Neural progenitor cell (in vitro differentiated cells): ENCODE measurements at regions not wholly inside any gene's neighbourhood (a gene's known extent, or its start where the extent isn't known, plus 50 kb on each side); places are given as distances from the start of the nearest gene placed in this dataset.

Experiments
- DNase-seq: peaks from one replicate; pipeline ENCODE4 v3.0.0-alpha.2; 2016; ENCODE audit warnings: low spot score
- H2AFZ ChIP-seq: fragments of 200-600 bp; sonication (generic); replicated peaks from 2 replicates; pipeline ENCODE4 v1.6.1; 2016; ENCODE audit warnings: antibody characterized with exemption
- H3F3A ChIP-seq: fragments of 200-600 bp; sonication (generic); 2 replicates; pipeline ENCODE4 v1.6.1; 2016; ENCODE audit warnings: antibody characterized with exemption, low read depth
- H3K27ac ChIP-seq: fragments of 200-600 bp; sonication (generic); 2 replicates; pipeline ENCODE4 v1.5.1; 2016; ENCODE audit warnings: mild to moderate bottlenecking
- H3K27me3 ChIP-seq: fragments of 200-600 bp; sonication (generic); 2 replicates; pipeline ENCODE4 v1.6.1; 2016; ENCODE audit warnings: mild to moderate bottlenecking, moderate library complexity
- H3K36me3 ChIP-seq: fragments of 200-600 bp; sonication (generic); 2 replicates; pipeline ENCODE4 v1.5.1; 2016
- H3K4me1 ChIP-seq: fragments of 200-600 bp; sonication (generic); 2 replicates; pipeline ENCODE4 v1.6.1; 2016; ENCODE audit warnings: mixed run types
- H3K4me2 ChIP-seq: fragments of 200-600 bp; sonication (generic); 2 replicates; pipeline ENCODE4 v1.6.1; 2016
- H3K4me3 ChIP-seq: fragments of 200-600 bp; sonication (generic); 2 replicates; pipeline ENCODE4 v1.5.1; 2016
- H3K79me2 ChIP-seq: fragments of 200-600 bp; sonication (generic); 2 replicates; pipeline ENCODE4 v1.6.1; 2016; ENCODE audit warnings: low read depth
- H3K9ac ChIP-seq: fragments of 200-600 bp; sonication (generic); 2 replicates; pipeline ENCODE4 v1.6.1; 2016
- H3K9me3 ChIP-seq: fragments of 200-600 bp; sonication (generic); 2 replicates; pipeline ENCODE4 v1.5.1; 2016; ENCODE audit warnings: low read depth
- H4K20me1 ChIP-seq: fragments of 200-600 bp; sonication (generic); 2 replicates; pipeline ENCODE4 v1.6.1; 2016; ENCODE audit warnings: low read depth
- H3K27ac Mint-ChIP-seq: 3 replicates; pipeline ENCODE4 v1.8.0; 2021; ENCODE audit warnings: mixed read lengths
- H3K27me3 Mint-ChIP-seq: 2 replicates; pipeline ENCODE4 v1.8.0; 2022; ENCODE audit warnings: low read depth, mild to moderate bottlenecking, inconsistent platforms, moderate library complexity, mixed read lengths; ENCODE audit not compliant: insufficient read depth
- H3K36me3 Mint-ChIP-seq: 3 replicates; pipeline ENCODE4 v1.8.0; 2021; ENCODE audit warnings: mixed read lengths
- H3K4me1 Mint-ChIP-seq: 3 replicates; pipeline ENCODE4 v1.8.0; 2021; ENCODE audit warnings: mixed read lengths
- H3K4me3 Mint-ChIP-seq: 3 replicates; pipeline ENCODE4 v1.8.0; 2021; ENCODE audit warnings: mild to moderate bottlenecking, moderate library complexity, mixed read lengths
- H3K9me3 Mint-ChIP-seq: 3 replicates; pipeline ENCODE4 v1.8.0; 2020; ENCODE audit warnings: mixed read lengths
- EZH2 ChIP-seq: fragments of 200-600 bp; sonication (generic); IDR thresholded peaks from 2 replicates; pipeline ENCODE4 v1.6.1; 2017; ENCODE audit warnings: antibody characterized with exemption, mild to moderate bottlenecking, moderate library complexity
- EZH2phosphoT487 ChIP-seq: fragments of 200-600 bp; sonication (generic); IDR thresholded peaks from 2 replicates; pipeline ENCODE4 v1.6.1; 2017; ENCODE audit warnings: antibody characterized with exemption
- TF ChIP-seq, protein P1 (sequence below): fragments of 200-600 bp; sonication (generic); IDR thresholded peaks from 2 replicates; pipeline ENCODE4 v1.5.1; 2017; ENCODE audit warnings: antibody characterized with exemption, mild to moderate bottlenecking

DNA sequence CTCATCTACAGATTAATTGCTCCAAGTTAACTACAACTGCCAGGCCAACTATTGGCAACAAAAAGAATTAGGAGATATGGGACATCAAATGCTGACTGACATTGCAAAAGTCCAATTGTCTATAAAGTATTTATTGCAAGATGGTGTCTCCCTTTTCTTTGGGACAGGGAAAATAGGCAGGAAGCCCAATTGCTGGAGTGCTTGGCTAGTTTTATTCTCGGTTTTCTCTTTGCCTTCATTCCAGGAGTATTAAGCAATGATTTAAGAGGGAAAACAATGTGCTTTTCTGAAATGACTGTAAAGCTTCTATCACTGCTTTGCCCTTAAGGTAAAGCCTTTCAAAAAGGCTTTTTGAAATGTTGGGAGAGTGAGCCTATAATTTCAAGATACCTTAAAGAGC is 62.8 kb upstream of the DIAPH2 start:
- H3K4me2 ChIP-seq = no peak overlapping the region
- H3K4me3 Mint-ChIP-seq = no peak overlapping the region
- DNase-seq = no peak
- H3K36me3 ChIP-seq = no peaks in the 10 kb centered on the region
- no peak overlapping the region for H3K27ac Mint-ChIP-seq
- H3K4me3 ChIP-seq = no peak overlapping the region
- H3K27me3 ChIP-seq = no peaks in the 10 kb centered on the region
- TF ChIP-seq EZH2 = no peak
- no peak for TF ChIP-seq EZH2phosphoT487
- TF ChIP-seq, protein P1, sequence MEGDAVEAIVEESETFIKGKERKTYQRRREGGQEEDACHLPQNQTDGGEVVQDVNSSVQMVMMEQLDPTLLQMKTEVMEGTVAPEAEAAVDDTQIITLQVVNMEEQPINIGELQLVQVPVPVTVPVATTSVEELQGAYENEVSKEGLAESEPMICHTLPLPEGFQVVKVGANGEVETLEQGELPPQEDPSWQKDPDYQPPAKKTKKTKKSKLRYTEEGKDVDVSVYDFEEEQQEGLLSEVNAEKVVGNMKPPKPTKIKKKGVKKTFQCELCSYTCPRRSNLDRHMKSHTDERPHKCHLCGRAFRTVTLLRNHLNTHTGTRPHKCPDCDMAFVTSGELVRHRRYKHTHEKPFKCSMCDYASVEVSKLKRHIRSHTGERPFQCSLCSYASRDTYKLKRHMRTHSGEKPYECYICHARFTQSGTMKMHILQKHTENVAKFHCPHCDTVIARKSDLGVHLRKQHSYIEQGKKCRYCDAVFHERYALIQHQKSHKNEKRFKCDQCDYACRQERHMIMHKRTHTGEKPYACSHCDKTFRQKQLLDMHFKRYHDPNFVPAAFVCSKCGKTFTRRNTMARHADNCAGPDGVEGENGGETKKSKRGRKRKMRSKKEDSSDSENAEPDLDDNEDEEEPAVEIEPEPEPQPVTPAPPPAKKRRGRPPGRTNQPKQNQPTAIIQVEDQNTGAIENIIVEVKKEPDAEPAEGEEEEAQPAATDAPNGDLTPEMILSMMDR = no peak
- H3K4me1 ChIP-seq = no peaks in the 10 kb centered on the region
- peaks cover 2% of the 10 kb centered on the region for H3K9me3 Mint-ChIP-seq
- H3F3A ChIP-seq = no peaks in the 10 kb centered on the region
- no peaks in the 10 kb centered on the region for H3K36me3 Mint-ChIP-seq
- H3K9me3 ChIP-seq = no peaks in the 10 kb centered on the region
- H3K27ac ChIP-seq = no peak overlapping the region
- no peak overlapping the region for H3K9ac ChIP-seq
- no peaks in the 10 kb centered on the region for H4K20me1 ChIP-seq
- no peaks in the 10 kb centered on the region for H3K4me1 Mint-ChIP-seq
- no peak overlapping the region for H2AFZ ChIP-seq
- peaks cover 2% of the 10 kb centered on the region for H3K27me3 Mint-ChIP-seq
- no peaks in the 10 kb centered on the region for H3K79me2 ChIP-seq
